ENCODE measurements at regions not wholly inside any gene's neighbourhood (a gene's known extent, or its start where the extent isn't known, plus 50 kb on each side); places are given as distances from the start of the nearest gene placed in this dataset. TPM values are rescaled to one million over a fixed set of nuclear protein-coding genes. Genes with fewer than 3 reads are reported as not detected.

DNA sequence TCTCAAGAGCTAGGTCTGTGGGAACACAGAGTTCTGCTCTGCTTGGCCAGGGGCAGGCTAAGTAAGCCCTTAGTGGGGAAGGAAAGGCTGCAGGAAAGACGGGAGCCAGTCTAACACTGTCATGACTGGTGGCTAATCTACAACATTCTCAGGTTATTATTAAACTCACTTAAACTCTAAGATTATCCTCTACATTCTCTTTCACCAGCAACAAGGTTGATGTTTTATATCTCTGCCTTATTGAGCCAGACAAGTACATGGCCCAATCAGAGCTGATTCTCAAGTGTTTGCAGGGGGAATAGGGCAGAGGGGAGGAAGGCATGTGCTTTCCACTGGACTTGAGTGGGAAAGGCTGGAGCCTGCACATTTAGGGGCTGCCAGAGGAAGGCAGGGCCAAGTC, 50.9 kb upstream of the FAM241A start:
- CTCF ChIA-PET, result no interaction called here
- Histone ChIP-seq H3K9me3 (ENCODE audit: control insufficient read depth, insufficient read depth, low read depth, low read length) (no peaks in the 10 kb centered on the region), H3K27ac (ENCODE audit: low read length) (no peak overlapping the region), H3K36me3 (ENCODE audit: control insufficient read depth, insufficient read depth, low read length) (no peaks in the 10 kb centered on the region), H3K4me1 (ENCODE audit: control insufficient read depth, insufficient read depth, low read length) (no peaks in the 10 kb centered on the region), H3K27me3 (ENCODE audit: control insufficient read depth, insufficient read depth, low read length) (no peaks in the 10 kb centered on the region), H3K4me3 (ENCODE audit: low read depth in 2 of 2, low read length in 2 of 2) (no peak overlapping the region)
- no TSS peak for BruUV-seq (replicated peaks)
- POLR2A ChIA-PET, result no interaction called here
- ATAC-seq (no peak), DNase-seq (ENCODE audit: low read depth, low spot score) (no peak)
- intact Hi-C loops (cut with micrococcal nuclease; ENCODE audit: unreplicated experiment) (no loop called here), in situ Hi-C loops (cut with HindIII; ENCODE audit: low pct_unique_long_range_greater_than_20kb, low sequenced_read_pairs) (no loop called here)
- TF ChIP-seq, protein P1, sequence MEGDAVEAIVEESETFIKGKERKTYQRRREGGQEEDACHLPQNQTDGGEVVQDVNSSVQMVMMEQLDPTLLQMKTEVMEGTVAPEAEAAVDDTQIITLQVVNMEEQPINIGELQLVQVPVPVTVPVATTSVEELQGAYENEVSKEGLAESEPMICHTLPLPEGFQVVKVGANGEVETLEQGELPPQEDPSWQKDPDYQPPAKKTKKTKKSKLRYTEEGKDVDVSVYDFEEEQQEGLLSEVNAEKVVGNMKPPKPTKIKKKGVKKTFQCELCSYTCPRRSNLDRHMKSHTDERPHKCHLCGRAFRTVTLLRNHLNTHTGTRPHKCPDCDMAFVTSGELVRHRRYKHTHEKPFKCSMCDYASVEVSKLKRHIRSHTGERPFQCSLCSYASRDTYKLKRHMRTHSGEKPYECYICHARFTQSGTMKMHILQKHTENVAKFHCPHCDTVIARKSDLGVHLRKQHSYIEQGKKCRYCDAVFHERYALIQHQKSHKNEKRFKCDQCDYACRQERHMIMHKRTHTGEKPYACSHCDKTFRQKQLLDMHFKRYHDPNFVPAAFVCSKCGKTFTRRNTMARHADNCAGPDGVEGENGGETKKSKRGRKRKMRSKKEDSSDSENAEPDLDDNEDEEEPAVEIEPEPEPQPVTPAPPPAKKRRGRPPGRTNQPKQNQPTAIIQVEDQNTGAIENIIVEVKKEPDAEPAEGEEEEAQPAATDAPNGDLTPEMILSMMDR (IDR thresholded peaks at IDR 0.05), result no peak
- TF ChIP-seq SIN3A (IDR thresholded peaks at IDR 0.05; ENCODE audit: borderline replicate concordance, insufficient read depth, low read depth, low read length) (no peak), TCF7L2 (IDR thresholded peaks at IDR 0.05; ENCODE audit: low read depth, low read length) (no peak)

Small RNAs in the stretch of these regions (microRNA-seq; reads per million reads assigned to microRNA genes)
- gene MIR297 (ENCODE audit: unreplicated experiment), result not detected
